Keratinocyte (primary cell): ENCODE measurements at regions not wholly inside any gene's neighbourhood (a gene's known extent, or its start where the extent isn't known, plus 50 kb on each side); places are given as distances from the start of the nearest gene placed in this dataset.

ENCODE experiments used
- DNase-seq: peaks from one replicate; pipeline ENCODE4 v3.0.0-alpha.2; 2011; ENCODE audit warnings: low read depth, missing footprints, low spot score
- FAIRE-seq: peaks from 2 replicates; lab custom pipeline; 2011; peaks lifted over from hg19 to GRCh38; lab: Jason Lieb, UNC
- H2AFZ ChIP-seq: 2 replicates; pipeline ENCODE4 v1.6.0; 2012; ENCODE audit warnings: low read length, control low read depth, inconsistent platforms; ENCODE audit not compliant: control insufficient read depth
- H3K27ac ChIP-seq: 2 replicates; pipeline ENCODE4 v1.5.1; 2011; ENCODE audit warnings: low read length; ENCODE audit not compliant: control insufficient read depth, insufficient read depth
- H3K27me3 ChIP-seq: 3 replicates; pipeline ENCODE4 v1.6.0; 2011; ENCODE audit warnings: low read length; ENCODE audit not compliant: control insufficient read depth, insufficient read depth; ENCODE audit errors: extremely low read depth
- H3K36me3 ChIP-seq, 2 experiments: 2 replicates in 1 of 2; 3 replicates in 1 of 2; pipeline ENCODE4 v1.5.1; 2011; ENCODE audit warnings: low read length in 2 of 2, mild to moderate bottlenecking in 1 of 2; ENCODE audit not compliant: control insufficient read depth in 2 of 2, insufficient read depth in 2 of 2; ENCODE audit errors: extremely low read depth in 1 of 2
- H3K4me1 ChIP-seq: 3 replicates; pipeline ENCODE4 v1.5.1; 2011; ENCODE audit warnings: low read length; ENCODE audit not compliant: control insufficient read depth, insufficient read depth; ENCODE audit errors: extremely low read depth
- H3K4me2 ChIP-seq: 3 replicates; pipeline ENCODE4 v1.6.0; 2011; ENCODE audit warnings: low read depth, low read length; ENCODE audit not compliant: control insufficient read depth, insufficient read depth; ENCODE audit errors: extremely low read depth
- H3K4me3 ChIP-seq, 3 experiments: fragments of 200-600 bp in 1 of 3; sonication (generic) in 1 of 3; 2 replicates in 2 of 3; 3 replicates in 1 of 3; pipeline ENCODE4 v1.5.1; 2011 to 2016; ENCODE audit warnings: low read length in 3 of 3, mild to moderate bottlenecking in 3 of 3, control low read depth in 2 of 3, inconsistent platforms in 1 of 3, low read depth in 1 of 3, mixed read lengths in 1 of 3, mixed run types in 1 of 3, moderate library complexity in 1 of 3; ENCODE audit not compliant: control insufficient read depth in 2 of 3, insufficient read depth in 2 of 3; ENCODE audit errors: extremely low read depth in 1 of 3
- H3K79me2 ChIP-seq: 2 replicates; pipeline ENCODE4 v1.6.0; 2012; ENCODE audit warnings: low read length; ENCODE audit not compliant: control insufficient read depth, insufficient read depth
- H3K9ac ChIP-seq: 3 replicates; pipeline ENCODE4 v1.6.0; 2011; ENCODE audit warnings: low read length; ENCODE audit not compliant: control insufficient read depth, insufficient read depth; ENCODE audit errors: extremely low read depth
- H3K9me1 ChIP-seq: 3 replicates; pipeline ENCODE4 v1.6.0; 2011; ENCODE audit warnings: low read length; ENCODE audit not compliant: control insufficient read depth, insufficient read depth; ENCODE audit errors: extremely low read depth
- H3K9me3 ChIP-seq: 2 replicates; pipeline ENCODE4 v1.5.1; 2012; ENCODE audit warnings: low read depth, low read length; ENCODE audit not compliant: control insufficient read depth
- H4K20me1 ChIP-seq: 3 replicates; pipeline ENCODE4 v1.6.0; 2011; ENCODE audit warnings: low read length; ENCODE audit not compliant: control insufficient read depth, insufficient read depth; ENCODE audit errors: extremely low read depth
- CTCF ChIP-seq, 3 experiments: IDR thresholded peaks in 1 of 3; conservative IDR thresholded peaks in 1 of 3; optimal IDR thresholded peaks in 1 of 3; 2 replicates in 2 of 3; 3 replicates in 1 of 3; pipeline versions ENCODE3 to v1.5.1; 2011; ENCODE audit warnings: low read length in 3 of 3, mild to moderate bottlenecking in 3 of 3, moderate library complexity in 2 of 3, control low read depth in 1 of 3, inconsistent platforms in 1 of 3; ENCODE audit not compliant: insufficient read depth in 2 of 3; ENCODE audit errors: extremely low read depth in 1 of 3
- EZH2 ChIP-seq: IDR thresholded peaks from one replicate; pipeline ENCODE4 v1.6.1; 2012; ENCODE audit warnings: inconsistent platforms, mild to moderate bottlenecking, low read length, moderate library complexity
- dilution Hi-C: fragments of 300-500 bp; cut with MboI; formaldehyde crosslinking; loops from one replicate; pipeline ENCODE4 v1.7.0; 2020; ENCODE audit warnings: low sequenced_read_pairs; ENCODE audit not compliant: extremely low pct_ligation_motif_present

DNA sequence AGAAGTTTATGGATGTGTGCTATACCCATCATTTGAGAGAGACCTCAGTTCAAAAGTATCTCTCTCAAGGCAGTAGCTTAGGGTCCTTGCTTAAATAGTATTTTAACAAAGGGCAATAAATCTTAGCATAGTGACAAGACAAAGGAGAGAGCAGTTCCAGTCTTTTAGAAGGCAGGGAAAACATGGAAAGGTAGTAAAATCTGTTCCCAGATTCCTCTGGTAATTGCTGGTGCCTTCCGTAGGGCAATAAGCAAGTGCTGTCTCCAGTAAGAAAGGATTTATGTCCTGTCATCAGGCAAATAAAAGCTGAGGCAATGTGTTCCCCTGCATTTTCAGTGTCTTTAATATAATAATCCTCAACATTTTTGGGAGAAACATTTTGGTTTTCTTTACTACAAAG is 149.0 kb upstream of the MPHOSPH6 start:
- FAIRE-seq, result no peak

DNA sequence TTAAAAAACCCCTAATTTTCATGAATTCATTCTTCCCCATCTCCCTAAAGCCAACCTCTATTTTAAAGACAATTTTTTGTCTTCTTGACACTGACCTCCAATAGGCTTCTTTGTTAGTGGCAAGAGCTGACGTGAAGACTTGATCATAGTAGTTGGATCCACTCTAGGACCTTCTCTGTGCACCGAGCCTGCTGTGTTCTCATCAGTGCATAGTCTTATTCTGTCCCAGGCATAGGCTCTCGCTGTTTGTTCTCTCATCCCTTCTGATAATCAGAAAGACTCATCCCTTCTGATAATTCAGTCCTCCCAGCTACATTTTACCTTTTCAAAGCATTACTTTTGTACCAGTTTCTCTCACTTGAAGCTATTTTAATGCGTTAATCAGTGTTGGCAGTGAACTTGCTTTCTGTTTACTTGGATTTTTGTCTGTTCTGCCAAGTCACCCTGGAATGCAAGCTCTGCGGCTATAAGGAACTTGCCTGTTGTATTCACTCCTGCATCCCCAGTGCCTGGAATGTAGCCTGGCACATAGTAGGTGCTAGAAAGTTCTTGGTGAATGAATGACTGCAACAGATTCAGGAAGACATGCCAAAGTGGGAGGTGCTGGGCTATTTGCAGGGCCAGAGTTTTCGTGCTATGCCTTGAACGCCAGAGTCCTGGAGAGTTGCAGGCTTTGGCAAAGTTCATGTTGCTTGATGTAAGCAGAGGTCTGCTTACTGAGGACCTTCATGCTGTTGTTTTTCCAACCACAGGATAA is 147.6 kb upstream of the MPHOSPH6 start:
- Histone ChIP-seq H3K4me2 (no peak overlapping the region), H3K27me3 (no peaks in the 10 kb centered on the region), H3K36me3 (no peaks in the 10 kb centered on the region), H3K9ac (no peak overlapping the region), H3K27ac (no peak overlapping the region), H3K9me3 (no peaks in the 10 kb centered on the region), H3K9me1 (no peaks in the 10 kb centered on the region), H4K20me1 (no peaks in the 10 kb centered on the region), H2AFZ (no peak overlapping the region), H3K4me3 (no peak overlapping the region), H3K79me2 (no peaks in the 10 kb centered on the region), H3K4me1 (no peaks in the 10 kb centered on the region)
- DNase-seq (no peak), FAIRE-seq (no peak)
- TF ChIP-seq EZH2 (no peak), CTCF (optimal IDR thresholded peaks at IDR 0.05 in 1 of 3, IDR thresholded peaks at IDR 0.05 in 1 of 3, conservative IDR thresholded peaks at IDR 0.05 in 1 of 3; ENCODE audit: extremely low read depth in 1 of 3, insufficient read depth in 2 of 3, low read length in 3 of 3) (no peak)
- dilution Hi-C loops, result no loop called here

More for the DNA sequence above, 149.0 kb upstream of the MPHOSPH6 start:
- H3K9me1 ChIP-seq, result no peaks in the 10 kb centered on the region
- H3K27me3 ChIP-seq, result no peaks in the 10 kb centered on the region
- dilution Hi-C loops, result no loop called here
- H3K4me3 ChIP-seq, result no peak overlapping the region
- DNase-seq, result no peak
- H4K20me1 ChIP-seq, result no peaks in the 10 kb centered on the region
- H3K9ac ChIP-seq, result no peak overlapping the region
- H3K4me2 ChIP-seq, result no peak overlapping the region
- H3K36me3 ChIP-seq, result no peaks in the 10 kb centered on the region
- no peaks in the 10 kb centered on the region for H3K4me1 ChIP-seq
- H3K9me3 ChIP-seq, result no peaks in the 10 kb centered on the region
- TF ChIP-seq CTCF (optimal IDR thresholded peaks at IDR 0.05 in 1 of 3, IDR thresholded peaks at IDR 0.05 in 1 of 3, conservative IDR thresholded peaks at IDR 0.05 in 1 of 3; ENCODE audit: extremely low read depth in 1 of 3, insufficient read depth in 2 of 3, low read length in 3 of 3) (no peak), EZH2 (no peak)
- H3K27ac ChIP-seq, result no peak overlapping the region
- no peaks in the 10 kb centered on the region for H3K79me2 ChIP-seq
- no peak overlapping the region for H2AFZ ChIP-seq
